ENCODE measurements at regions not wholly inside any gene's neighbourhood (a gene's known extent, or its start where the extent isn't known, plus 50 kb on each side); places are given as distances from the start of the nearest gene placed in this dataset.
"Not testable (repeated sequence)": the region's sequence is repeated elsewhere in the genome, so short reads cannot be mapped to it uniquely, and the experiment has no call there.

- in situ Hi-C loops (cut with HindIII; ENCODE audit: low pct_ligation_motif_present, low pct_unique_long_range_greater_than_20kb, low sequenced_read_pairs) = no loop called here
- DNase-seq = no peak
Observed at GRCh38 chr7:13090959-13091358, 403.5 kb downstream of the ARL4A start.

- in situ Hi-C loops (cut with HindIII; ENCODE audit: low pct_ligation_motif_present, low pct_unique_long_range_greater_than_20kb, low sequenced_read_pairs) = no loop called here
- no peak for DNase-seq
Observed at GRCh38 chr7:13091974-13092707, 404.7 kb downstream of the ARL4A start.

DNA sequence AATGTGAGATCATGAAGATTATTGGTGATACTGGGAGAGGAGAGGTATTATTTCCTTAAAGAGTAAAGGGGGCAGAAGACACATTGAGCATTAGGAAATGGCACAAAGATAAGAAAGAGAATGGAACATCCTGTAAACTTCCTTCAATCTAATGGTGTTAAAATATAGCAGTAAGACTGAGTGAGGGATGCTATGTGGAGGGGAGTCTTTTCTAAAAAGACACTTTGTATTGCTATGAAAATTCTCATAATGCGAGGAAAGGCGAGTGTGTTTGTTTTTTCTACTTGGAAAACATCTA, 405.2 kb downstream of the ARL4A start:
- DNase-seq = no peak
- in situ Hi-C loops (cut with HindIII; ENCODE audit: low pct_ligation_motif_present, low pct_unique_long_range_greater_than_20kb, low sequenced_read_pairs) = no loop called here

GRCh38 chr7:13093160-13093559, 405.7 kb downstream of the ARL4A start:
- in situ Hi-C loops (cut with HindIII; ENCODE audit: low pct_ligation_motif_present, low pct_unique_long_range_greater_than_20kb, low sequenced_read_pairs) = no loop called here
- no peak for DNase-seq

GRCh38 chr7:13097499-13097898, 410.1 kb downstream of the ARL4A start:
- in situ Hi-C loops (cut with HindIII; ENCODE audit: low pct_ligation_motif_present, low pct_unique_long_range_greater_than_20kb, low sequenced_read_pairs) = no loop called here

GRCh38 chr7:13098161-13098560, 410.7 kb downstream of the ARL4A start:
- in situ Hi-C loops (cut with HindIII; ENCODE audit: low pct_ligation_motif_present, low pct_unique_long_range_greater_than_20kb, low sequenced_read_pairs) = no loop called here

More at GRCh38 chr7:13097499-13097898, 410.1 kb downstream of the ARL4A start:
- no peak for DNase-seq

GRCh38 chr7:13099154-13099795, 411.8 kb downstream of the ARL4A start:
- in situ Hi-C loops (cut with HindIII; ENCODE audit: low pct_ligation_motif_present, low pct_unique_long_range_greater_than_20kb, low sequenced_read_pairs) = no loop called here
- DNase-seq = no peak

More at GRCh38 chr7:13098161-13098560, 410.7 kb downstream of the ARL4A start:
- DNase-seq = no peak

- in situ Hi-C loops (cut with HindIII; ENCODE audit: low pct_ligation_motif_present, low pct_unique_long_range_greater_than_20kb, low sequenced_read_pairs) = no loop called here
- DNase-seq = no peak
Observed at GRCh38 chr7:13104128-13104527, 416.7 kb downstream of the ARL4A start.

DNA sequence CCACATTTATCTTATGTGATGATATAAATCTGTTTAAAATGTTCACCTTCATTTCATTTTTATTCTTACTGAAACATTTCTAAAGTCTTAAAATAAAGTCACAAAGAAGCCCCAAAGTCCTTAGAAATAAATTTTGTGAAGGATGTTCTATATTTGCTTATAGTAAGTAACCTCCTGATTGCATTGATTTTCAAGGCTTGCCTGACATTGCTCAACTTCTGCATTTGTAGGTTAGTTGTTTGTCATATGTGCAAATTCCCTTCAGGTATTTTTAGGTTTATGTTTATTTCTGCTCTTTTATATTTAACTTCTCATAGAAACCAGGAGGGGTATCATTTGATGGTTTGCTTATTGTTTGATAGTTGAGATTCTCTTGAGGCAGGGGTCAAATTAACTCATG, 417.8 kb downstream of the ARL4A start:
- no peak for DNase-seq
- in situ Hi-C loops (cut with HindIII; ENCODE audit: low pct_ligation_motif_present, low pct_unique_long_range_greater_than_20kb, low sequenced_read_pairs) = no loop called here

DNA sequence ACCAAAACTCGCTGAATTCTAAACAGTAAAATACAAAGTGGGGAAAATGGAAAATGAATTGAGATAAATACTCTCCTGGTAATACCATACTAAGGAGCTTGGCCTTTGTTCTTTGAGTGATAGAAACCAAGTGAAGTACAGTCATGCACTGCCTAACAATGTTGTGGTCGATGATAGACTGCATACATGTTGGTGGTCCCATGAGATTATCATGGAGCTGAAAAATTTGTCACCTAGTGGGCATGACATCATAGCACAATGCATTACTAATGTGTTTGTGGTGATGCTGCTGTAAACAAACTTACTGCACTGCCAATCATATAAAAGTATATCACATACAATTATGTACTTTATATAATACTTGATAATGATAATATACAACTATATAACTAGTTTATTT, 419.1 kb downstream of the ARL4A start:
- in situ Hi-C loops (cut with HindIII; ENCODE audit: low pct_ligation_motif_present, low pct_unique_long_range_greater_than_20kb, low sequenced_read_pairs) = no loop called here
- DNase-seq = no peak

- in situ Hi-C loops (cut with HindIII; ENCODE audit: low pct_ligation_motif_present, low pct_unique_long_range_greater_than_20kb, low sequenced_read_pairs) = no loop called here
- no peak for DNase-seq
Observed at GRCh38 chr7:13107291-13107690, 419.9 kb downstream of the ARL4A start.

GRCh38 chr7:13108061-13108460, 420.6 kb downstream of the ARL4A start:
- DNase-seq = no peak
- in situ Hi-C loops (cut with HindIII; ENCODE audit: low pct_ligation_motif_present, low pct_unique_long_range_greater_than_20kb, low sequenced_read_pairs) = no loop called here

DNA sequence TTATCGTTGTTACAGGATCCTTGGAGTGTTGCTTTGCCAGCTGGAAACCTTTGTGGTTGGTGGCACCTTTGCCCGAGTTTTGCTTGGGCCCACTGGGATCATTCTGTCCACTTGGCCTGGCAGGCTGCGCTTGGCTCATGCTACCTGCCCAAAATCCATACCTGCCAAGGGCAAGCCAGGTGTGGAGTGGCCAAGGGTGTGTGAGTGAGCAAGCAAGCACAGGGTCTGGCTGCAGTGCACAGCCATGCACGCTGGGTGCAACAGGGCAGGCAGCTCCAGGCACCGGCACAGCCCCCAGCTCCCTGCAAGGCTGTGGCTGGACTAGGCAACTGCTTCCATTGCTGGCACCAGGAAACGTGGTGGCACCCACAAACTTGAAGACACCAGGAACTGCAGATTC, 421.8 kb downstream of the ARL4A start:
- DNase-seq = no peak
- in situ Hi-C loops (cut with HindIII; ENCODE audit: low pct_ligation_motif_present, low pct_unique_long_range_greater_than_20kb, low sequenced_read_pairs) = no loop called here

DNA sequence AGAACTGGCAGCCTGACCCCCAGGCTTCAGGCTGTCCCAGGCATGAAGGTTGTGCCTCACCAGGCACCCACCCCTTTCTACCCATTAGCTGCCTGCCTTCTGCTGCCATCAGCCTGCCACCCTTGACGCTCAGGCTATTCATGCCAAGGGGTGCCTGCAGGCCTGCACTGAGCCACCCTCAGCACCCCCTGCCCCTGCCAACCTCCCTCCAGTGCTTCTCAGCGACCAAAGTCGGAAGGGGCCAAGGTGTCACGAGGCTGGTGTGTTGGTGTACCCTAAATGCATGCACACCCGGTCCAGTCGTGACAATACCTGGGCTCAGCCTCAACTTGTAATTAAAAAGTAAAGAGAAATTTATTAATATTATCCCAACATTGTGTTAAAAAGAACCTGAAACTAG, 422.7 kb downstream of the ARL4A start:
- no peak for DNase-seq
- in situ Hi-C loops (cut with HindIII; ENCODE audit: low pct_ligation_motif_present, low pct_unique_long_range_greater_than_20kb, low sequenced_read_pairs) = no loop called here

GRCh38 chr7:13111230-13111629, 423.8 kb downstream of the ARL4A start:
- in situ Hi-C loops (cut with HindIII; ENCODE audit: low pct_ligation_motif_present, low pct_unique_long_range_greater_than_20kb, low sequenced_read_pairs) = no loop called here
- DNase-seq = no peak

DNA sequence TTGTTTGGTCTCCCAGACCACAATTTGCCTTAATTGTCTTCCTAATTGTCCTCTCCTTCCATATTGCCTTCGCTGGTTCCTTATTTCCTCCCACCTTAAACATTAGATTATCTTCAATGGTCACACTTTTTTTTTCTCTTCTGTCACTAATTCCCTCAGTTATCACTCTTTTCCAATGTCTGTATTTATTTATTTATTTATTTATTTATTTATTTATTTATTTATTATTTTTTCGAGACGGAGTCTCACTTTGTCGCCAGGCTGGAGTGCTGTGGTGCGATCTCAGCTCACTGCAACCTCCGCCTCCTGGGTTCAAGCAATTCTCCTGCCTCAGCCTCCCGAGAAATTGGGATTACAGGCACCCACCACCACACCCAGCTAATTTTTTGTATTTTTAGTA, 426.8 kb downstream of the ARL4A start:
- in situ Hi-C loops (cut with HindIII; ENCODE audit: low pct_ligation_motif_present, low pct_unique_long_range_greater_than_20kb, low sequenced_read_pairs); DNase-seq: not testable (repeated sequence)

GRCh38 chr7:13115157-13115772, 427.8 kb downstream of the ARL4A start:
- in situ Hi-C loops (cut with HindIII; ENCODE audit: low pct_ligation_motif_present, low pct_unique_long_range_greater_than_20kb, low sequenced_read_pairs) = no loop called here
- DNase-seq = peak; percentile 24

GRCh38 chr7:13115855-13116254, 428.4 kb downstream of the ARL4A start:
- in situ Hi-C loops (cut with HindIII; ENCODE audit: low pct_ligation_motif_present, low pct_unique_long_range_greater_than_20kb, low sequenced_read_pairs) = no loop called here
- no peak for DNase-seq

DNA sequence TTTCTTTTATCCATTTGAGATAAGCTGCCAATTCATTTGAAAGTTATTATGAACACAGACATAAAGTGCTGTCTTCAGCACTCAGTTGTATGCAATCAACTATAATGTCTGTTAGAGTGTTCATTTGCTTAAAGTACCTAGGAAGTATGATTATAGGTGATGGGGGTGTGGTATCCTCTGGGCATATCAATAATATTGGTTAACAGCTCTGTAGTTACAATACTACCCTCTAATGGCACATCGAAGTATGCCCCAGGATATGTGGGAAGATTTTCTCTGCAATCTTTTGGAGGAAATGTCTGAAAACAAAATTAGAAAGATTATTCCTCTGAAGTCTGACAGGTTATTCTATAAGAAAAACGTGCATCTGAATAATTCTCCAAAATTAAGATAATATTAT, 429.7 kb downstream of the ARL4A start:
- in situ Hi-C loops (cut with HindIII; ENCODE audit: low pct_ligation_motif_present, low pct_unique_long_range_greater_than_20kb, low sequenced_read_pairs) = no loop called here
- DNase-seq = peak; percentile 56

DNA sequence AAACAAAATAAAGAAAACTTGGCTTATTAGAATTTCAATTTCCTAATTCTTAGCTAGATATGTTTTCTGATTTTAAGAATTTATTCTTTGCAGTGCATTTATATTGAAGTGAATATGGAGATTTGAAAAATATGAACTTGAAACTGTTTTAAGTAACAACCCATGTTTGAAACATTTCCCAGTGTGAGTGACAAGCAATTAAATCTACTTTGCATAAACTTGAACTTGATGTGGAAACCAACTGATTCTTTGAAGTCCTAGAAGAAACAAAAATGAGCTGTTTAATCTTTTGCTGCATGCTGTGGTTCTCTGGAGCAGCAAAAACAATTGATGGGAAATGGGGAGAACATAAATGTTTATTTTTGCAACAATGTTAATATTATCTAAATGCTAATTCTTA, 430.2 kb downstream of the ARL4A start:
- no peak for DNase-seq
- in situ Hi-C loops (cut with HindIII; ENCODE audit: low pct_ligation_motif_present, low pct_unique_long_range_greater_than_20kb, low sequenced_read_pairs) = no loop called here

Measured in ACHN (cell line).